Liver (tissue), 2 donors: ENCODE measurements at regions not wholly inside any gene's neighbourhood (a gene's known extent, or its start where the extent isn't known, plus 50 kb on each side); places are given as distances from the start of the nearest gene placed in this dataset.

Experiments used
- REST ChIP-seq: IDR thresholded peaks from 2 replicates; pipeline ENCODE4 v1.6.1; 2016; ENCODE audit warnings: antibody characterized with exemption, mild to moderate bottlenecking
- YY1 ChIP-seq: IDR thresholded peaks from 2 replicates; pipeline ENCODE4 v1.6.1; 2016; ENCODE audit warnings: antibody characterized with exemption, mild to moderate bottlenecking
- TF ChIP-seq, protein P1 (sequence below): fragments of 150-350 bp; IDR thresholded peaks from 2 replicates; pipeline ENCODE4 v1.5.1; 2017; ENCODE audit warnings: improper control_type of control experiment, low read depth, low read length; ENCODE audit not compliant: missing input control
- donor health status: healthy.

- TF ChIP-seq REST (no peak), YY1 (no peak)
- TF ChIP-seq, protein P1, sequence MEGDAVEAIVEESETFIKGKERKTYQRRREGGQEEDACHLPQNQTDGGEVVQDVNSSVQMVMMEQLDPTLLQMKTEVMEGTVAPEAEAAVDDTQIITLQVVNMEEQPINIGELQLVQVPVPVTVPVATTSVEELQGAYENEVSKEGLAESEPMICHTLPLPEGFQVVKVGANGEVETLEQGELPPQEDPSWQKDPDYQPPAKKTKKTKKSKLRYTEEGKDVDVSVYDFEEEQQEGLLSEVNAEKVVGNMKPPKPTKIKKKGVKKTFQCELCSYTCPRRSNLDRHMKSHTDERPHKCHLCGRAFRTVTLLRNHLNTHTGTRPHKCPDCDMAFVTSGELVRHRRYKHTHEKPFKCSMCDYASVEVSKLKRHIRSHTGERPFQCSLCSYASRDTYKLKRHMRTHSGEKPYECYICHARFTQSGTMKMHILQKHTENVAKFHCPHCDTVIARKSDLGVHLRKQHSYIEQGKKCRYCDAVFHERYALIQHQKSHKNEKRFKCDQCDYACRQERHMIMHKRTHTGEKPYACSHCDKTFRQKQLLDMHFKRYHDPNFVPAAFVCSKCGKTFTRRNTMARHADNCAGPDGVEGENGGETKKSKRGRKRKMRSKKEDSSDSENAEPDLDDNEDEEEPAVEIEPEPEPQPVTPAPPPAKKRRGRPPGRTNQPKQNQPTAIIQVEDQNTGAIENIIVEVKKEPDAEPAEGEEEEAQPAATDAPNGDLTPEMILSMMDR, result no peak
These were observed 607.3 kb upstream of the AADAT start for GRCh38 chr4:170697045-170697444.
